ENCODE measurements at regions not wholly inside any gene's neighbourhood (a gene's known extent, or its start where the extent isn't known, plus 50 kb on each side); places are given as distances from the start of the nearest gene placed in this dataset.

- no peaks in the 10 kb centered on the region for H3K9me3 ChIP-seq
- TF ChIP-seq CTCF (IDR thresholded peaks at IDR 0.05) = no peak
- TF ChIP-seq POLR2A (IDR thresholded peaks at IDR 0.05) = no peak
- TF ChIP-seq POLR2AphosphoS5 (IDR thresholded peaks at IDR 0.05; ENCODE audit: insufficient read depth in 1 of 2, low read depth in 1 of 2) = no peak
- intact Hi-C loops (cut with DNase I) = no loop called here
Measured at GRCh38 chr14:84453307-84453950, 1076.5 kb upstream of the FLRT2 start.

GRCh38 chr14:84454114-84454513, 1075.8 kb upstream of the FLRT2 start:
- Histone ChIP-seq H3K27me3 (no peaks in the 10 kb centered on the region), H3K4me3 (no peak overlapping the region), H3K9me3 (no peaks in the 10 kb centered on the region), H3K36me3 (no peaks in the 10 kb centered on the region), H3K4me1 (no peaks in the 10 kb centered on the region), H3K27ac (no peak overlapping the region)
- DNase-seq (ENCODE audit: extremely low spot score in 2 of 2) = no peak
- intact Hi-C loops (cut with DNase I) = no loop called here
- TF ChIP-seq POLR2AphosphoS5 (IDR thresholded peaks at IDR 0.05; ENCODE audit: insufficient read depth in 1 of 2, low read depth in 1 of 2) (no peak), CTCF (IDR thresholded peaks at IDR 0.05) (no peak), POLR2A (IDR thresholded peaks at IDR 0.05) (no peak)

More at GRCh38 chr14:84453307-84453950, 1076.5 kb upstream of the FLRT2 start:
- Histone ChIP-seq H3K36me3 (no peaks in the 10 kb centered on the region), H3K4me1 (no peaks in the 10 kb centered on the region), H3K4me3 (no peak overlapping the region), H3K27ac (no peak overlapping the region), H3K27me3 (no peaks in the 10 kb centered on the region)
- no peak for DNase-seq (ENCODE audit: extremely low spot score in 2 of 2)

GRCh38 chr14:84456946-84457345, 1073.0 kb upstream of the FLRT2 start:
- no peak for DNase-seq (ENCODE audit: extremely low spot score in 2 of 2)
- H3K27me3 ChIP-seq = no peaks in the 10 kb centered on the region
- no peak overlapping the region for H3K27ac ChIP-seq
- H3K36me3 ChIP-seq = no peaks in the 10 kb centered on the region
- H3K4me3 ChIP-seq = no peak overlapping the region
- H3K9me3 ChIP-seq = no peaks in the 10 kb centered on the region
- TF ChIP-seq POLR2A (IDR thresholded peaks at IDR 0.05) (no peak), CTCF (IDR thresholded peaks at IDR 0.05) (no peak), POLR2AphosphoS5 (IDR thresholded peaks at IDR 0.05; ENCODE audit: insufficient read depth in 1 of 2, low read depth in 1 of 2) (no peak)
- H3K4me1 ChIP-seq = no peaks in the 10 kb centered on the region
- intact Hi-C loops (cut with DNase I) = no loop called here

GRCh38 chr14:84458881-84459280, 1071.1 kb upstream of the FLRT2 start:
- intact Hi-C loops (cut with DNase I) = no loop called here
- H3K4me3 ChIP-seq = no peak overlapping the region
- H3K4me1 ChIP-seq = no peaks in the 10 kb centered on the region
- no peak overlapping the region for H3K27ac ChIP-seq
- no peaks in the 10 kb centered on the region for H3K36me3 ChIP-seq
- no peaks in the 10 kb centered on the region for H3K9me3 ChIP-seq
- TF ChIP-seq POLR2AphosphoS5 (IDR thresholded peaks at IDR 0.05; ENCODE audit: insufficient read depth in 1 of 2, low read depth in 1 of 2) (no peak), POLR2A (IDR thresholded peaks at IDR 0.05) (no peak), CTCF (IDR thresholded peaks at IDR 0.05) (no peak)
- DNase-seq (ENCODE audit: extremely low spot score in 2 of 2) = no peak
- no peaks in the 10 kb centered on the region for H3K27me3 ChIP-seq

- intact Hi-C loops (cut with DNase I) = no loop called here
- no peak for TF ChIP-seq CTCF (IDR thresholded peaks at IDR 0.05)
- TF ChIP-seq POLR2A (IDR thresholded peaks at IDR 0.05) = no peak
- no peak for TF ChIP-seq POLR2AphosphoS5 (IDR thresholded peaks at IDR 0.05; ENCODE audit: insufficient read depth in 1 of 2, low read depth in 1 of 2)
- no peak for DNase-seq (ENCODE audit: extremely low spot score in 2 of 2)
- H3K36me3 ChIP-seq = no peaks in the 10 kb centered on the region
- no peaks in the 10 kb centered on the region for H3K27me3 ChIP-seq
- H3K9me3 ChIP-seq = no peaks in the 10 kb centered on the region
- no peak overlapping the region for H3K27ac ChIP-seq
- no peak overlapping the region for H3K4me3 ChIP-seq
- no peaks in the 10 kb centered on the region for H3K4me1 ChIP-seq
Measured at GRCh38 chr14:84465880-84466279, 1064.1 kb upstream of the FLRT2 start.

Measured in vagina (tissue), 2 donors.